K562 (cell line): ENCODE measurements at regions not wholly inside any gene's neighbourhood (a gene's known extent, or its start where the extent isn't known, plus 50 kb on each side); places are given as distances from the start of the nearest gene placed in this dataset.

Source experiments
- ATAC-seq: fragments of 200-7000 bp; cut with Tn5 transposase; 3 replicates; pipeline ENCODE4 v1.9.1; 2020; ENCODE audit warnings: moderate library complexity
- BruUV-seq: library from RNA; stranded (reverse); fragments of 400-500 nt; replicated peaks from 2 replicates; lab custom pipeline; 2021; lab: Mats Ljungman, UMichigan
- CTCF ChIA-PET: fragments of 300-600 bp; formaldehyde crosslinking; extraction: SDS; loops from one replicate; lab custom pipeline; 2021; ENCODE audit warnings: low intra/inter-chr PET ratio; lab: Yijun Ruan, JAX
- POLR2A ChIA-PET: fragments of 300-600, 350-650 bp; sonication (Branson Sonifier 250); formaldehyde crosslinking; extraction: SDS; loops from one replicate; lab custom pipeline; 2021; ENCODE audit warnings: antibody characterized with exemption, inconsistent platforms; lab: Yijun Ruan, JAX
- DNase-seq, 4 experiments: peaks; one replicate each; pipeline versions ENCODE4 v3.0.0 to v3.0.0-alpha.2; 2011 to 2018; ENCODE audit warnings: low spot score in 3 of 4, mixed read lengths in 3 of 4; ENCODE audit errors: extremely low read depth in 1 of 4
- FAIRE-seq: peaks from 2 replicates; lab custom pipeline; 2011; peaks lifted over from hg19 to GRCh38; lab: Jason Lieb, UNC
- H2AFZ ChIP-seq: 2 replicates; pipeline ENCODE4 v1.6.0; 2011; ENCODE audit warnings: low read depth, low read length, control low read depth, inconsistent platforms
- H3K27ac ChIP-seq: fragments of 200-600 bp; 3 replicates; pipeline ENCODE4 v1.8.0; 2011; ENCODE audit warnings: low read depth, mild to moderate bottlenecking, control low read depth, inconsistent platforms, low read length, moderate library complexity, mixed read lengths; ENCODE audit errors: extremely low read depth
- H3K27me3 ChIP-seq, 2 experiments: fragments of 300-600 bp in 1 of 2; 2 replicates in 1 of 2; 3 replicates in 1 of 2; pipeline versions ENCODE4 v1.6.0 to v1.8.0; 2011; ENCODE audit warnings: inconsistent platforms in 2 of 2, low read length in 2 of 2, mild to moderate bottlenecking in 1 of 2, mixed read lengths in 1 of 2, moderate library complexity in 1 of 2; ENCODE audit not compliant: control insufficient read depth in 2 of 2, insufficient read depth in 2 of 2
- H3K36me3 ChIP-seq: fragments of 300-600 bp; 3 replicates; pipeline ENCODE4 v1.8.0; 2011; ENCODE audit warnings: mild to moderate bottlenecking, low read length, inconsistent platforms; ENCODE audit not compliant: control insufficient read depth, insufficient read depth
- H3K4me1 ChIP-seq, 2 experiments: fragments of 200-600 bp in 1 of 2; replicated peaks in 1 of 2; 2 replicates in 1 of 2; 3 replicates in 1 of 2; pipeline versions ENCODE4 v1.5.1 to v1.8.0; 2011; ENCODE audit warnings: inconsistent platforms in 2 of 2, low read length in 2 of 2, mild to moderate bottlenecking in 1 of 2, mixed read lengths in 1 of 2, moderate library complexity in 1 of 2; ENCODE audit not compliant: control insufficient read depth in 2 of 2, insufficient read depth in 2 of 2
- H3K4me2 ChIP-seq: 2 replicates; pipeline ENCODE4 v1.6.1; 2011; ENCODE audit warnings: low read length, control low read depth, inconsistent platforms, mixed read lengths; ENCODE audit not compliant: insufficient read depth
- H3K4me3 ChIP-seq: fragments of 200-600 bp; sonication (generic), shearing (Covaris generic); 2 replicates; pipeline ENCODE4 v1.5.1; 2016; ENCODE audit warnings: control low read depth, inconsistent platforms
- H3K79me2 ChIP-seq: fragments of 200-600 bp; 3 replicates; pipeline ENCODE4 v1.8.0; 2011; ENCODE audit warnings: low read length, inconsistent platforms; ENCODE audit not compliant: control insufficient read depth, insufficient read depth
- H3K9ac ChIP-seq, 2 experiments: 2 replicates each; pipeline versions ENCODE4 v1.6.0 to v1.6.1; 2011; ENCODE audit warnings: low read depth in 2 of 2, low read length in 2 of 2, control low read depth in 1 of 2, inconsistent platforms in 1 of 2, mild to moderate bottlenecking in 1 of 2, mixed read lengths in 1 of 2; ENCODE audit not compliant: insufficient read depth in 1 of 2
- H3K9me1 ChIP-seq: one replicate; pipeline ENCODE4 v1.6.0; 2011; ENCODE audit warnings: inconsistent platforms, mild to moderate bottlenecking, low read length, moderate library complexity; ENCODE audit not compliant: control insufficient read depth, insufficient read depth
- H3K9me3 ChIP-seq: replicated peaks from 2 replicates; pipeline ENCODE4 v1.5.1; 2011; ENCODE audit warnings: low read depth, low read length, inconsistent platforms; ENCODE audit not compliant: control insufficient read depth, insufficient read depth
- H4K20me1 ChIP-seq: replicated peaks from 2 replicates; pipeline ENCODE4 v1.6.1; 2011; ENCODE audit warnings: low read length, inconsistent platforms, mixed read lengths; ENCODE audit not compliant: control insufficient read depth, insufficient read depth
- CEBPZ ChIP-seq: fragments of 150-350 bp; IDR thresholded peaks from 2 replicates; pipeline ENCODE4 v1.6.1; 2014; ENCODE audit warnings: low read depth, mild to moderate bottlenecking, low read length, borderline replicate concordance
- MECOM ChIP-seq: fragments of 250-450 bp; sonication (Bioruptor Pico); IDR thresholded peaks from 2 replicates; pipeline ENCODE4 v1.8.0; 2022; ENCODE audit warnings: inconsistent platforms
- NR1H2 ChIP-seq: sonication (generic); formaldehyde crosslinking; IDR thresholded peaks from 2 replicates; pipeline ENCODE4 v1.4.0; 2020; ENCODE audit warnings: mild to moderate bottlenecking, missing genetic modification reagents
- PURB ChIP-seq: sonication (generic); formaldehyde crosslinking; IDR thresholded peaks from 2 replicates; pipeline ENCODE4 v1.9.0; 2021; ENCODE audit warnings: low read depth, mild to moderate bottlenecking, missing genetic modification reagents
- SP1 ChIP-seq: sonication (generic); formaldehyde crosslinking; IDR thresholded peaks from 2 replicates; pipeline ENCODE4 v1.8.1; 2022; ENCODE audit warnings: mild to moderate bottlenecking, missing genetic modification reagents
- SREBF1 ChIP-seq: fragments of 150-350 bp; IDR thresholded peaks from 2 replicates; pipeline ENCODE4 v1.6.1; 2014; ENCODE audit warnings: antibody characterized with exemption, low read depth, low read length, borderline replicate concordance
- THRAP3 ChIP-seq: fragments of 450-650 bp; IDR thresholded peaks from 2 replicates; pipeline ENCODE4 v1.6.1; 2016; ENCODE audit warnings: mild to moderate bottlenecking, inconsistent platforms, borderline replicate concordance
- ZSCAN32 ChIP-seq: fragments of 450-650 bp; formaldehyde crosslinking; IDR thresholded peaks from 2 replicates; pipeline ENCODE4 v1.4.0; 2020; ENCODE audit warnings: mild to moderate bottlenecking, moderate library complexity
- WGBS: fragments of 100-300 bp; shearing (Covaris generic); methylation state at CpG from one replicate; pipeline ENCODE4 v1.1.6; 2016; ENCODE audit warnings: low coverage, mixed read lengths; ENCODE audit not compliant: insufficient coverage; ENCODE audit errors: missing lambda C conversion rate; 5-methylcytosine and 5-hydroxymethylcytosine counted together
- in situ Hi-C: fragments of 300-500 bp; cut with MboI; formaldehyde crosslinking; loops from 4 replicates; pipeline ENCODE4 v1.15.0; 2018; ENCODE audit warnings: inconsistent platforms, mixed read lengths
- intact Hi-C: fragments of 100-400 bp; cut with micrococcal nuclease; formaldehyde crosslinking; loops from 2 replicates; pipeline ENCODE4 v1.14.2; 2022

- Histone ChIP-seq H3K4me1 (no peaks in the 10 kb centered on the region), H3K79me2 (no peaks in the 10 kb centered on the region)
- in situ Hi-C loops = no loop called here
- POLR2A ChIA-PET = interaction anchor here (1.1 kb wide), 1 partner anchor 17 kb away, joined by 3 read pairs; no protein-coding TSS in a partner anchor
- BruUV-seq = no TSS peak
- FAIRE-seq = no peak
- intact Hi-C loops = no loop called here
- TF ChIP-seq PURB (CRISPR knock-in tag) (no peak), SP1 (CRISPR knock-in tag) (no peak), NR1H2 (CRISPR knock-in tag) (no peak), CEBPZ (no peak), THRAP3 (no peak), ZSCAN32 (CRISPR knock-in tag) (no peak), MECOM (CRISPR knock-in tag) (no peak), SREBF1 (no peak)
- TF ChIP-seq, all 486 proteins: peak for 0
- no peaks in the 10 kb centered on the region for H3K36me3 ChIP-seq
- H2AFZ ChIP-seq = no peak overlapping the region
- CTCF ChIA-PET = no interaction called here
- no peak overlapping the region for H3K4me3 ChIP-seq
- ATAC-seq (no peak), DNase-seq (no peak)
- WGBS = 0% methylated on average over 1 of the region's 1 CpG
- H3K27me3 ChIP-seq = no peaks in the 10 kb centered on the region
- H4K20me1 ChIP-seq = no peaks in the 10 kb centered on the region
- H3K9me1 ChIP-seq = no peaks in the 10 kb centered on the region
- no peak overlapping the region for H3K9ac ChIP-seq
- H3K9me3 ChIP-seq = no peaks in the 10 kb centered on the region
- H3K27ac ChIP-seq = no peak overlapping the region
- H3K4me2 ChIP-seq = no peak overlapping the region
Measured at GRCh38 chr18:24677011-24677410, 216.6 kb downstream of the HRH4 start.
